ENCODE measurements at regions not wholly inside any gene's neighbourhood (a gene's known extent, or its start where the extent isn't known, plus 50 kb on each side); places are given as distances from the start of the nearest gene placed in this dataset.

DNA sequence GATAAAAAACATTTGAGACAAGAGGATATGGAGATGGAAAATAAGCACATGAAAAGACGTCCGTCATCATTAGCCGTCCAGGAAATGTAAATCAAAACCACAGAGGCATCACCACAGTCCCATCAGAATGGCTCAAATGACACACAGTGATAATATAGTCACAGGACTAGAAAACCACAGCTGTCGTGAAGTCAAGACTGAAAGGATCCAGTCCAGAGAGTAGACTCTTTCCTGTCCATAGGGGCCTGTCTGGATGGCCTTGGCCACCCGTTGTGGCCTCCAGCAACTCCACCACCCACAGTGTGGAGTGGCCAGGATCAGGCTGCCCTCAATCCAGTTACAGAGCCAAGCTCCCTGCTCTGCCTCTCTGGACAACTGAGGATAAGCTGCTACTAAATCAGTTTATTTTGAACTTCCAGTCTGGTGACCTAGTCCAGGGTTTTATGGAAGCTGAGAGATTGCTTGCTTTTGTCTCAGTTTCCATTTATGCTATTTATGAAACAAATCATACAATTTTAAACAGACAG is 60.4 kb downstream of the RHOB start:
- Histone ChIP-seq H3K4me2 (peak overlapping the region; percentile 86), H3K4me3 (IDR thresholded peaks at IDR 0.05; ENCODE audit: insufficient read depth, low read depth, low read length) (no peak overlapping the region), H3K27me3 (ENCODE audit: insufficient read depth, low read depth) (no peaks in the 10 kb centered on the region), H2AFZ (ENCODE audit: low read depth) (peak overlapping the region; percentile 41), H3K36me3 (ENCODE audit: insufficient read depth) (no peaks in the 10 kb centered on the region), H3K79me2 (ENCODE audit: insufficient read depth, low read depth) (no peaks in the 10 kb centered on the region), H3K4me1 (ENCODE audit: low read depth, poor library complexity, severe bottlenecking) (peaks cover 68% of the 10 kb centered on the region), H3K9ac (peak overlapping the region; percentile 56), H3K27ac (peak overlapping the region; percentile 69), H4K20me1 (ENCODE audit: insufficient read depth) (no peaks in the 10 kb centered on the region)
- TF ChIP-seq, protein P1, sequence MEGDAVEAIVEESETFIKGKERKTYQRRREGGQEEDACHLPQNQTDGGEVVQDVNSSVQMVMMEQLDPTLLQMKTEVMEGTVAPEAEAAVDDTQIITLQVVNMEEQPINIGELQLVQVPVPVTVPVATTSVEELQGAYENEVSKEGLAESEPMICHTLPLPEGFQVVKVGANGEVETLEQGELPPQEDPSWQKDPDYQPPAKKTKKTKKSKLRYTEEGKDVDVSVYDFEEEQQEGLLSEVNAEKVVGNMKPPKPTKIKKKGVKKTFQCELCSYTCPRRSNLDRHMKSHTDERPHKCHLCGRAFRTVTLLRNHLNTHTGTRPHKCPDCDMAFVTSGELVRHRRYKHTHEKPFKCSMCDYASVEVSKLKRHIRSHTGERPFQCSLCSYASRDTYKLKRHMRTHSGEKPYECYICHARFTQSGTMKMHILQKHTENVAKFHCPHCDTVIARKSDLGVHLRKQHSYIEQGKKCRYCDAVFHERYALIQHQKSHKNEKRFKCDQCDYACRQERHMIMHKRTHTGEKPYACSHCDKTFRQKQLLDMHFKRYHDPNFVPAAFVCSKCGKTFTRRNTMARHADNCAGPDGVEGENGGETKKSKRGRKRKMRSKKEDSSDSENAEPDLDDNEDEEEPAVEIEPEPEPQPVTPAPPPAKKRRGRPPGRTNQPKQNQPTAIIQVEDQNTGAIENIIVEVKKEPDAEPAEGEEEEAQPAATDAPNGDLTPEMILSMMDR (conservative IDR thresholded peaks at IDR 0.05; ENCODE audit: low read depth, low read length), result no peak

DNA sequence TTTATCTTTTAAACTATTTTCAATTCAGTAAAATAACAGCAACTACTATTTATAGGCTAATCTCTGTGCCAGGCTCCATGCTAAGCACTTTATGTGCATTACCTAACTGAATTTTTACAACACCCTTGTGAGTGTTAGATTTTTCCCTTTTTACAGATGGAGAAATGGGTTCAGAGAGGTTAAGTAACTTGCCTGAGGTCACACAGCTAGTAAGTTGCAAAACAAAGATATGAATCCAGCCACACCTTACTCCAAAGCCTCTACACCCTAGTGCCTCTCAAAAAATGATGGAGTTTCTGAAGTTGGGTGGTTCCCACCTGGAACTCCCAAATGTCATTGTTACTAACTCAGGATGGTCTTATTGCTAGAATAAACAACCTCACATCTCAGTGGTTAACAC is 60.8 kb downstream of the RHOB start:
- Histone ChIP-seq H3K79me2 (ENCODE audit: insufficient read depth, low read depth) (no peaks in the 10 kb centered on the region), H3K36me3 (ENCODE audit: insufficient read depth) (no peaks in the 10 kb centered on the region), H3K4me2 (peak overlapping the region; percentile 86), H3K9ac (peak overlapping the region; percentile 56), H3K27ac (peak overlapping the region; percentile 69), H2AFZ (ENCODE audit: low read depth) (peak overlapping the region; percentile 41; the same call in 1 of the 2 replicates), H3K4me1 (ENCODE audit: low read depth, poor library complexity, severe bottlenecking) (peaks cover 68% of the 10 kb centered on the region), H4K20me1 (ENCODE audit: insufficient read depth) (no peaks in the 10 kb centered on the region), H3K27me3 (ENCODE audit: insufficient read depth, low read depth) (no peaks in the 10 kb centered on the region), H3K4me3 (IDR thresholded peaks at IDR 0.05; ENCODE audit: insufficient read depth, low read depth, low read length) (no peak overlapping the region)
- TF ChIP-seq, protein P1 (conservative IDR thresholded peaks at IDR 0.05; ENCODE audit: low read depth, low read length), result no peak

DNA sequence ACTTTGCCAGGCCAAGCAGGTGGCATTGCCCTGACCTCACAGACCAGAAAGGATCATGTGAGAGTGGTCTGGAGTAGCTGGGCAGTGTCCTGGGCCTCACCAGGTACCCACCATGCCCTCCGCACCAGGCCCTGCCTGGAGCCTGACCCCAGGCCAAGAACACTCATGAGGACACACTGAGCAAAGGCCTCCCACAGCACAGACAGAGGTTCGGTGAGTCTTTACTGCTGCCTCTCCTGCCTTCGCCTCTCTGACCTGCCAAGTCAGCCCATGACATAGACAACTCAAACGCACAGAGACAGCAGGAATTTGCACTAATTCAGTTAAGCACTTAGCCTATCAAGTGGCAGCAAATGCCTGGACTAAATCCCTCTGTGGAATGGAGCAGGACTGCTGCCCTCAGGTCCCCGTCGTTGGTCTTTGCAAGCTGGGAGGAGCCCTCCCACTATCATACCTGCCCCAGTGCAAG is 62.5 kb downstream of the RHOB start:
- no peaks in the 10 kb centered on the region for H3K36me3 ChIP-seq (ENCODE audit: insufficient read depth)
- peak overlapping the region; percentile 67; the same call in 1 of the 2 replicates for H2AFZ ChIP-seq (ENCODE audit: low read depth)
- no peaks in the 10 kb centered on the region for H3K79me2 ChIP-seq (ENCODE audit: insufficient read depth, low read depth)
- peaks cover 60% of the 10 kb centered on the region for H3K4me1 ChIP-seq (ENCODE audit: low read depth, poor library complexity, severe bottlenecking)
- no peak overlapping the region for H3K9ac ChIP-seq
- no peaks in the 10 kb centered on the region for H3K27me3 ChIP-seq (ENCODE audit: insufficient read depth, low read depth)
- TF ChIP-seq, protein P1 (conservative IDR thresholded peaks at IDR 0.05; ENCODE audit: low read depth, low read length), result no peak
- H3K27ac ChIP-seq, result peak overlapping the region; percentile 23; the same call in 1 of the 2 replicates
- H4K20me1 ChIP-seq (ENCODE audit: insufficient read depth), result no peaks in the 10 kb centered on the region
- no peak overlapping the region for H3K4me3 ChIP-seq (IDR thresholded peaks at IDR 0.05; ENCODE audit: insufficient read depth, low read depth, low read length)
- H3K4me2 ChIP-seq, result peak overlapping the region; percentile 43; the same call in 1 of the 2 replicates

DNA sequence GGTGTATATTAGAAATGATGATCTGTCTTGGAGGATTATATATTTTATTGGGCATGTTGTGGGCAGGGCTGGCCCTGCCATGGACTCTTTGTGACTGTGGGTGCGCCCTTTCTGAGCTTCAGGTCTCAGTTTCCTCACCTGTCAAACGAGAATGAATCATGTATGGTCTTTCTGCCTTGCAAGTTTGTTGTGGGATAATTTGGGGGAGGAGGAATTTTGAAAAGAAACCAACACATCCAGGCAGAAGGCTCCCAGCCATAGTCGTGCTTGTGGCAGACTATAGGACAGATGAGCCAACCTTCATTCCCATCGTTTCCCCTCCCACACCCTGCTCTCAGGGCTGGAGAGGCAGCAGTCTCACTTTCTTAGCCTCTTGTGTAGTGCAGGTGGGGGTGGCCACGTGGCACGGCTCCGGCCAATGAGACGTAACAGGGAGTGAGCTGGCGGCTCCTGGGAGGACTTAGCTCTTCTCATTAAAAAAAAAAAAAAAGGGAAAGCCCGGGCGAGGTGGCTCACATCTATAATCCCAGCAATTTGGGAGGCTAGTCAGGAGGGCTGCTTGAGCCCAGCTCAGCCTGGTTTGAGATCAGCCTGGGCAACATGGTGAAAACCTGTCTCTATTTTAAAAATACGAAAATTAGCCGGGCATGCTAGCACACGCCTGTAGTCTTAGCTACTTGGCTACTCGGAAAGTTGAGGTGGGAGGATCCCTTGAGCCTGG is 63.1 kb downstream of the RHOB start:
- H2AFZ ChIP-seq (ENCODE audit: low read depth), result peak overlapping the region; percentile 67

More for the DNA sequence above, 63.1 kb downstream of the RHOB start:
- no peaks in the 10 kb centered on the region for H4K20me1 ChIP-seq (ENCODE audit: insufficient read depth)
- H3K4me2 ChIP-seq, result peak overlapping the region; percentile 43; the same call in 1 of the 2 replicates
- TF ChIP-seq, protein P1 (conservative IDR thresholded peaks at IDR 0.05; ENCODE audit: low read depth, low read length), result no peak
- peaks cover 54% of the 10 kb centered on the region for H3K4me1 ChIP-seq (ENCODE audit: low read depth, poor library complexity, severe bottlenecking)
- H3K4me3 ChIP-seq (IDR thresholded peaks at IDR 0.05; ENCODE audit: insufficient read depth, low read depth, low read length), result no peak overlapping the region
- H3K36me3 ChIP-seq (ENCODE audit: insufficient read depth), result no peaks in the 10 kb centered on the region
- peak overlapping the region; percentile 23; the same call in 1 of the 2 replicates for H3K27ac ChIP-seq
- H3K27me3 ChIP-seq (ENCODE audit: insufficient read depth, low read depth), result no peaks in the 10 kb centered on the region
- H3K9ac ChIP-seq, result no peak overlapping the region; the same call in 1 of the 2 replicates
- H3K79me2 ChIP-seq (ENCODE audit: insufficient read depth, low read depth), result no peaks in the 10 kb centered on the region
